Fibroblast of lung (primary cell): ENCODE measurements at regions not wholly inside any gene's neighbourhood (a gene's known extent, or its start where the extent isn't known, plus 50 kb on each side); places are given as distances from the start of the nearest gene placed in this dataset.

ENCODE experiments used
- DNase-seq, 2 donors: peaks; one replicate each; pipeline versions ENCODE4 v3.0.0 to v3.0.0-alpha.2; 2010; ENCODE audit warnings: low read depth in 2 of 2
- H2AFZ ChIP-seq: 2 replicates; pipeline ENCODE4 v1.5.1; 2012; ENCODE audit warnings: low read length, control low read depth, inconsistent platforms
- H3K27ac ChIP-seq: 2 replicates; pipeline ENCODE4 v1.5.1; 2011; ENCODE audit warnings: low read length, control low read depth; ENCODE audit not compliant: insufficient read depth
- H3K27me3 ChIP-seq: 2 replicates; pipeline ENCODE4 v1.5.1; 2011; ENCODE audit warnings: mild to moderate bottlenecking, low read length; ENCODE audit not compliant: control insufficient read depth, insufficient read depth
- H3K36me3 ChIP-seq: 2 replicates; pipeline ENCODE4 v1.5.1; 2011; ENCODE audit warnings: low read length; ENCODE audit not compliant: control insufficient read depth, insufficient read depth
- H3K4me1 ChIP-seq: 2 replicates; pipeline ENCODE4 v1.5.1; 2011; ENCODE audit warnings: low read length; ENCODE audit not compliant: control insufficient read depth, insufficient read depth; ENCODE audit errors: extremely low read depth
- H3K4me2 ChIP-seq: 2 replicates; pipeline ENCODE4 v1.5.1; 2011; ENCODE audit warnings: low read length, control low read depth; ENCODE audit not compliant: insufficient read depth; ENCODE audit errors: extremely low read depth
- H3K4me3 ChIP-seq, 4 experiments: fragments of 200-600 bp in 1 of 4; sonication (generic) in 1 of 4; replicated peaks in 1 of 4; 2 replicates each; pipeline ENCODE4 v1.5.1; 2011 to 2016; ENCODE audit warnings: low read length in 4 of 4, low read depth in 3 of 4, mild to moderate bottlenecking in 3 of 4, control low read depth in 2 of 4, inconsistent platforms in 1 of 4, mixed read lengths in 1 of 4; ENCODE audit not compliant: insufficient read depth in 1 of 4; ENCODE audit errors: control extremely low read depth in 1 of 4
- H3K79me2 ChIP-seq: 2 replicates; pipeline ENCODE4 v1.5.1; 2012; ENCODE audit warnings: mild to moderate bottlenecking, low read length, inconsistent platforms; ENCODE audit not compliant: control insufficient read depth, insufficient read depth
- H3K9ac ChIP-seq: 2 replicates; pipeline ENCODE4 v1.5.1; 2011; ENCODE audit warnings: mild to moderate bottlenecking, low read length, control low read depth; ENCODE audit not compliant: insufficient read depth
- H3K9me3 ChIP-seq: 2 replicates; pipeline ENCODE4 v1.5.1; 2012; ENCODE audit warnings: low read depth, low read length; ENCODE audit not compliant: control insufficient read depth, insufficient read depth
- H4K20me1 ChIP-seq: 2 replicates; pipeline ENCODE4 v1.5.1; 2011; ENCODE audit warnings: low read length; ENCODE audit not compliant: control insufficient read depth, insufficient read depth; ENCODE audit errors: extremely low read depth
- CTCF ChIP-seq, 2 donors: IDR thresholded peaks in 1 of 2; conservative IDR thresholded peaks in 1 of 2; 1 replicate in 1 of 2; 2 replicates in 1 of 2; pipeline ENCODE4 v1.5.1; 2011 to 2012; ENCODE audit warnings: low read length in 2 of 2, control low read depth in 1 of 2, inconsistent platforms in 1 of 2, low read depth in 1 of 2, mild to moderate bottlenecking in 1 of 2
- EZH2 ChIP-seq: IDR thresholded peaks from 2 replicates; pipeline ENCODE4 v1.5.1; 2012; ENCODE audit warnings: low read length, control low read depth, mild to moderate bottlenecking; ENCODE audit errors: missing control alignments

GRCh38 chr6:66655420-66655819, 948.4 kb upstream of the EYS start:
- Histone ChIP-seq H3K9me3 (no peaks in the 10 kb centered on the region), H3K9ac (no peak overlapping the region), H3K4me2 (no peak overlapping the region), H3K4me1 (no peaks in the 10 kb centered on the region), H4K20me1 (no peaks in the 10 kb centered on the region), H2AFZ (no peak overlapping the region), H3K36me3 (no peaks in the 10 kb centered on the region), H3K27ac (no peak overlapping the region), H3K79me2 (no peaks in the 10 kb centered on the region), H3K4me3 (no peak overlapping the region), H3K27me3 (no peaks in the 10 kb centered on the region)
- no peak for TF ChIP-seq EZH2
- TF ChIP-seq CTCF (conservative IDR thresholded peaks at IDR 0.05 in 1 of 2, IDR thresholded peaks at IDR 0.05 in 1 of 2; ENCODE audit: low read depth in 1 of 2, low read length in 2 of 2), result no peak
- no peak for DNase-seq

- H2AFZ ChIP-seq, result no peak overlapping the region
- no peak for DNase-seq
- H3K36me3 ChIP-seq, result no peaks in the 10 kb centered on the region
- no peaks in the 10 kb centered on the region for H3K4me1 ChIP-seq
- H3K27ac ChIP-seq, result no peak overlapping the region
- H3K27me3 ChIP-seq, result no peaks in the 10 kb centered on the region
- H4K20me1 ChIP-seq, result no peaks in the 10 kb centered on the region
- TF ChIP-seq EZH2 (no peak), CTCF (conservative IDR thresholded peaks at IDR 0.05 in 1 of 2, IDR thresholded peaks at IDR 0.05 in 1 of 2; ENCODE audit: low read depth in 1 of 2, low read length in 2 of 2) (no peak)
- H3K9ac ChIP-seq, result no peak overlapping the region
- no peaks in the 10 kb centered on the region for H3K79me2 ChIP-seq
- no peak overlapping the region for H3K4me2 ChIP-seq
- H3K4me3 ChIP-seq, result no peak overlapping the region
- no peaks in the 10 kb centered on the region for H3K9me3 ChIP-seq
Measured at GRCh38 chr6:66638518-66638917, 931.5 kb upstream of the EYS start.

GRCh38 chr6:66638099-66638498, 931.1 kb upstream of the EYS start:
- H3K4me3 ChIP-seq, result no peak overlapping the region
- H3K4me2 ChIP-seq, result no peak overlapping the region
- no peak overlapping the region for H3K9ac ChIP-seq
- no peaks in the 10 kb centered on the region for H4K20me1 ChIP-seq
- no peaks in the 10 kb centered on the region for H3K36me3 ChIP-seq
- no peaks in the 10 kb centered on the region for H3K27me3 ChIP-seq
- TF ChIP-seq EZH2 (no peak), CTCF (conservative IDR thresholded peaks at IDR 0.05 in 1 of 2, IDR thresholded peaks at IDR 0.05 in 1 of 2; ENCODE audit: low read depth in 1 of 2, low read length in 2 of 2) (no peak)
- no peak for DNase-seq
- no peaks in the 10 kb centered on the region for H3K79me2 ChIP-seq
- no peaks in the 10 kb centered on the region for H3K9me3 ChIP-seq
- H3K27ac ChIP-seq, result no peak overlapping the region
- no peaks in the 10 kb centered on the region for H3K4me1 ChIP-seq
- H2AFZ ChIP-seq, result no peak overlapping the region
